ENCODE measurements at regions not wholly inside any gene's neighbourhood (a gene's known extent, or its start where the extent isn't known, plus 50 kb on each side); places are given as distances from the start of the nearest gene placed in this dataset.

DNA sequence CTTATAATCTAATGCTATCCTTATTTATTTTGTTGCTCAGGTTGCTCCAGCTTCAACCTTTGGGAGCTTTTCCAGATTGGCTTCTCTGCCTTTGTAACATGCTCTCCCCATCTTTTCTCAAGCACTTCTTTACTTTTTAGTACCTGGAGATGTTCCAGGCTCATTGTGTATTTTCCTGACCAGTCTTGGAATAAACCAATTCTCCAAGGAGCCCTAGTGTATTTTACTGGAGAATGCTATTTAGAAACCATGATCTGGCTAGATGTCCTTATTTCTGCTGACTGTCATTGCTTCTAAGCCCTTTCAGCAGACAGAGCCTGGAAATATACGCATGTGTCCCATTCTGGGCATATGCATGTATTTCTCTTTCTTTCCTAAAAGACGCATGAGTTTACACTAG, 95.7 kb downstream of the EMX2 start:
- no peak for DNase-seq (ENCODE audit: low read depth)

DNA sequence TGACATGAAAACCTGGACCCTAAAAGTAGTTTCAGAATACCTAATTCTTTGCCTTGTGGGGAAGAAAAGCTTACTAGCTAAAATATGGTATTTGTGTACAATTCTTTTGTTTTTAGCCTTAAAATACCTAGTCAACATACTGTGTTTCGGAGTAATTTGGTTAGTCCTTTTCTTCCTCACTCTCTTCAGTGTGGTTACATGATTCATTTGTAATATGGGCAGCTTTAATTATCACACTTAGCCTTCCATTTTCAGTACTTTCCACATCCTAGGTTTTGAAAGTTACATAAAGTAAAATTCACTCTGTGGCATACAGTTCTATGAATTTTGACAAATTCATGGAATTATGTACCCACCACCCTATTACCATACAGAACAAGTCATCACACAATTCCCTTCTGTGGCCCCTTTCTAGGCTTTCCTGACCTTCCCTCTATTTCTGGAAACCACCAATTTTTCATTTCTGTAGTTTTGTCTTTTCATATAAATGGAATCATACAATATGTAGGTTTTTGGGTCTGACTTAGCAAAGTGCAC, 96.2 kb downstream of the EMX2 start:
- DNase-seq (ENCODE audit: low read depth), result no peak

DNA sequence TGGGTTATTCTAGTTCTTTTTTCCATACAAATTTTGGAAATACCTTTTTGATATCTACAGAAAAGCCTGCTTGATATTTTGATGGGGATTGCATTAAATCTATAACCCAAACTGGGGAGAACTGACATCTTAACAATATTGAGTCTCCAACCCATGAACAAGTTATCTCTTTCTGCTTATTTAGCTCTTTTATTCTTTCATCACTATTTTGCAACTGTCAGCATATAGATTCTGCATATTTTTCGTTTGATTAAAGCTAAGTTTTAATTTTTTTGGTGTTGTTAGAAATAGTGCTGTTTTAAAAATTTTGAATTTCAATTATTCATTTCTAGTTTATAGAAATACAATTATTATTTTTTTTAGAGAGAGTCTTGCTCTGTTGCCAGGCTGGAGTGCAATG, 97.9 kb downstream of the EMX2 start:
- no peak for DNase-seq (ENCODE audit: low read depth)

DNA sequence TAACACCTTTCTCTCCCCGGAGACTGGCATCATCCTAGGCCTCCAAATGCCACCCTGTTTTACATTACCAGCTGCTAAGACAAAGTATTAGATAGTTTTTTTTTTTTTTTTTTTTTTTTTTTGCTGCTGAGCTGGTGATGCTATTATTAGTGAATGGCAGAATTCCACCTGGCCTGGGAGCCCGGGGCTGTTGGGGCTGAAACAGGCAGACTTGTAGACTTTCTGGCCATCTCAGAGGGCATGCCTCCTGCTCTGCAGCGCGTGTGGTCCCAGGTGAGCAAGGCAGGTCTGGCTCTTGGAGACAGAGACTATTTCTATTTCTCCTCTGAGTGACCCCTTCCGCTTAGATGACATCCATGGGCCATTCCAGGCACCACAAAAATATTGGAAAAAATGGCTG, 104.2 kb downstream of the EMX2 start:
- DNase-seq (ENCODE audit: low read depth), result no peak

DNA sequence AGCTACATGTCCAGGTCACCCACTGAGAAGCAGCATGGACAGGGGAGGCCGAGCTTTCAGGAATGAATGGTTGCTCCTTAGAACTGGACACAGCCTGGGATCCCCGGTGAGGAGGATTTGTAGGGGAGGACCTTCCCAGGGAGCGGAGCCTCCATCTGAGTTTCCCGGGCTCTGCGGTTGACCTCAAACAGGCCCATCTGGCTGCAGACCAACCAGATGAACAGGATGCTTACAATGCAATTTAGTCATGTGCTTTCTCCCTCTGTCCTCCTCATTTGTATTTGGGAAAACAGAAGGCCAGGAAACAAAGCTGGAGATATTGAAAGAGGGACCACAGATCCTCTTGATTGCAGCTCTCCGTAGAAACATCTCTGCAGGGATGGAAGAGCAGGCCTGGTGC, 104.8 kb downstream of the EMX2 start:
- DNase-seq (ENCODE audit: low read depth), result no peak

DNA sequence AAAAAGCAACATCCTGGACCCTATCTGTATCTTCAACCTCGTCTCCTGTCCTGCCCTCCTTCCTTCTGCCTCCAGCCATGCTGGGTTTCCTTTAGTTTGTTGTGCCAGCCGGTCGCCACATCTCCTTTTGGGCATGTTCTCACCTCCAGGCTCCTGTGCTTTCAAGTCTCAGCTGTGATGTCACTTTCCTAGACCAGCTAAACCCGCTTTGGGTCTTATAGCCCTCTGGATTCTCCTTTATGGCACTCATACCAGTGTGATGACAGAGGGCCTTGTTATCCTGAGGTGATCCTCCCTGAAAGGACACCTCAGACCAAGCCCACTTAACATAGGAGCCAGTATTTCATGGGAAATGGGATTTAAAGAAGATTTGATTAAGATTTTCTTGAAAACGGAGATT, 108.6 kb downstream of the EMX2 start:
- DNase-seq (ENCODE audit: low read depth), result no peak

DNA sequence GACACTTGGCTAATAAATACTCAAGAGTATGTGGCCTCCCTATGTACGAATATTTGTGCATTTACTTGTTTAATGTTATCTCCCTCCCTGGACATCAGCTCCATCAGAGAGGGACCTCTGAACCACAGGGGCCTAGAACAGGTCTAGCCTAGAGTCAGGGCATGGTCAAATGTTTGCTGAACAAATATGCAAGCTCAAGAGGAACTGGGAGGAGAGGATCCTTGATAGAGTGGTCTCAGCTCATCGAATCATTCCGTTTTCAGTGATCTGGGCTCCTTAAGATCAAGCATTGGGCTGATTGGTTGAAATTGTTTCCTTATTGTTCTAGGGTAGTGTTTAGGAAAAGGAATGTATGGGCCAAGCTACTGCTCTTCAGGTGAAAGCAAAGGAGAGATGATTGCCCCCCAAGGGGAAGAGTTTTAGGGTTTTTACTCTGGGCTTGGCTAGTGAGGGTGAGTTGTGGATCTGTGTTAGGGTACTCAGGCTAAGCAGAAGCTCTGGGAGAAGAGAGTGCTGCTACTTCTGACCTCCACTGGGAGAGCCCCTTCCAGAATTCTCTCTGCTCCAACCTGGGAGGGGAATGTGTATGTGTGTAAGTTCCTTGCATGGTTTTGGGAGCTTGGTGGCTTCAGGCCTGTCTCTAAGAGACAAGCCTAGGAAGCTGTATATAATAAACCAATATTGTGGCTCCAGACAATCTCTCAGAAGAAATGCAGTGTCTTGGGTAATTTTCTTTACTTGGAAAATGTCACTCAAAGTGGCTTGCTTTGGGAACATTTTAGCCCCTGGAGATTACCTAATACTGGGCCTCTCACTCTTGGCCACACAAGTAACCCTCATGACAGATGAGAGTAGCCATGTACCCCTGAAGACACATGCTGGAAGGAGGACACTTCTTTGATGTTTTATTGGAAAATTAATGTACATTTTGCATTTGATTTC, 110.0 kb downstream of the EMX2 start:
- DNase-seq (ENCODE audit: low read depth), result no peak

DNA sequence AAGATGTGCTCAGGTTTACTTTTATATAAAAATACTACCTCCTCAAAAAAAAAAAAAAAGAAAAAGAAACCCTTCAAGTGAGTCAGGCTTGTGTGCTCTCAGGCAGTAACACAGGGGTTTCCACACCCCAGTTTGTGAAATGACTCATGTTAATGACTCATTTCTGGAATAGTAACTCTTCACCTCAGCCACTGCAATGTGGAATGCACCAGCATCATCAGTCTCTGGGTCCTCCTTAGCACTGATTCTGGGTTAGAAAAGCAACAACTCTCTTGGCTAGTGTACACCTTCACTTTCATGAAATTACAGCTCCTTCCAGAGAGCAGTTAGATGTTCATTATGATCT, 110.6 kb downstream of the EMX2 start:
- DNase-seq (ENCODE audit: low read depth), result peak; percentile 12

DNA sequence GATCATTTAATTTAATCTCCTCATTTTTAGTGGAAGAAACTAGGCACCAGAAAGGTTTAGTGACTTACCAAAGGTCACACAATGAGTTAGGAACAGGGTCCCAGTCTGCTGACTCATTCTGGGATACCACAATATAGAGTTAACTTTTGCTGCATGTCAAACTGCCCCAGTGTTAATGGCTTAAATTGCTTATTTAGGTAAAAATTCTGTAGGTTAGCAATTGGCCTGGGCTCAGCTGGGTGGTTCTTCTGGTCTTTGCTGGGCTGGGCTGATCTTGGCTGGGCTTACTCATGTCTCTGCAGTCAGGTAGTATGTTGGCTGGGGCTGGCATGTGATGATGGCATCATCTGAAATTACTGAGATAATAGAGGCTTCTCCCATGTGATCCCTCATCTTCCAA, 111.6 kb downstream of the EMX2 start:
- DNase-seq (ENCODE audit: low read depth), result no peak

DNA sequence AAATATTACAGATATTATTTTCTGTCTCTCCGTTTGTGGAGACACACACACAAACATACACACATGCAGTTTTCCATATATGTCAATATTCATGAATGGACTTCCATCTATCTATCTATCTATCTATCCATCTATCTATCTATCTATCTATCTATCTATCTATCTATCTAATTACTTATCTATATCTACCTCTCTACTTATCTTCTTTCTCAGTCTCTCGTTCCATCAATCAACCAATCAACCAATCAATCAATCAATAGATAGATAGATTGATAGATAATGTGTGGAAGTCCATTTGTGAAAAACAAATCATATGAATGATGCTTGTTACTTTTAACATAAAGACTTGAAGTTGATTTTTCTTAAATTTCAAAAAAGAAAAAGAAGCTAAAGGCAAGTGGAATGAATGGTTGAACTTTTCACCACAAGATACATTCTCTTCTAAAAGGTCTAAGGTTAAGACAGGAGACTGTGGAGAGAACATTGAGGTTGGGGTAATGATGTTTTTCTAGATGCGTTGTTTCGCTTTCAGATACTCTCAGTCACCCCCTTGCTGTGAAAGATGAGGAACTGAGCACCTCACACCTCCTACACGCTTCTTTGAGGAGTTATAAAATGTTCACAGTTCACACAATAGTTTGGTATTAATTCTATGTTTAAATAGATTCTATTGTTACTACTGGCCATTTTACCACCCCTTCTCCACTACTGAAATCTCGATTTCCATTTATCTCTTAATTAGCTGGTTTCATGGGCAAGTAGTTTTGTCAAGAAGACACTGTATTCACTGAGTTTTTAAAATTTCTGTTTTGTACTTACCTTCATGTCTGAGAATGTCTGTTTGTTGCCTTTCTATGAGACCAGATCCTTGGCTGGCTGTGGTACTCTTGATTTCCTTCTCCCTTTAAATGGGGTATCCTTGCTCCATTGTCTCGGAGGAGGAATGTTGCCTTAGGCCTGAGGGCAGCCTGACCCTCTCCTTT, 114.1 kb downstream of the EMX2 start:
- DNase-seq (ENCODE audit: low read depth), result no peak

DNA sequence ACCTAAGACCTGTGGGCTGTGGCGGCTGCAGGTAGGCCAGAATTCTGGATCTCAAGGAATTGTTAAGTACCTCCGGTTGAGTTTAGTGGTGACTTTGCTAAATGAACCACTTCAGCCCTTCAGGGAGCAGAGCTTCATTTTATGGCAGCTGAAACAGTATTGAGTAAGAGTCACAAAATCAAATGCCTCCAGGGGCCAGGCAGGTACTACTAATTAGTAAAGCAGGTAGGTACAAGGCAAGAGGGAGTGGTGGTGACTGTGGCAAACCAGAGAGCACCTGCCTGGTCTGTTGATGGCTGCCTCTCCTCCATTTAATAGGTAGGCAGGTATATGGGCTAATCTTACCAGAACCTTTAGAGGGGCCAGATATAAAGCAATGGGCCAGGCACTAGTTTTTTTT, 118.8 kb downstream of the EMX2 start:
- DNase-seq (ENCODE audit: low read depth), result no peak

DNA sequence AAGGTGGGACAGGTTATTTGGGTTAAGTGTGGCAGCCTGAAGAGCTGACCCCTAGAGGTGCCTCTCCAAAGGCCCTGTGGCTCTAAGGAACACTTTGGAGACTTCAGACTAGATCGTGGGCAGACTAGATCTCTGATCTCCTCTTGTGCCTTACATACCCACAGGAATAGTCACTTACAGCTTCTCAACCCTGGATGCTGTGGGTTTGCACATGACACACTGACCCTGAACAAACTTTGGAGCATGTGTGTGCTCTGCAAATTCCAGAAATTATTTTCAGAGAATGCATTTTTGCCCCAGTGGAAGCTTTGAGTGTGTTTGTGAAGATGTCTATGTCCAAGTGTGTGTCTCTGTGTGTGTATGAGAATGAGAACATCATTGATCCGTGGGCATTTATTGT, 119.6 kb downstream of the EMX2 start:
- no peak for DNase-seq (ENCODE audit: low read depth)

DNA sequence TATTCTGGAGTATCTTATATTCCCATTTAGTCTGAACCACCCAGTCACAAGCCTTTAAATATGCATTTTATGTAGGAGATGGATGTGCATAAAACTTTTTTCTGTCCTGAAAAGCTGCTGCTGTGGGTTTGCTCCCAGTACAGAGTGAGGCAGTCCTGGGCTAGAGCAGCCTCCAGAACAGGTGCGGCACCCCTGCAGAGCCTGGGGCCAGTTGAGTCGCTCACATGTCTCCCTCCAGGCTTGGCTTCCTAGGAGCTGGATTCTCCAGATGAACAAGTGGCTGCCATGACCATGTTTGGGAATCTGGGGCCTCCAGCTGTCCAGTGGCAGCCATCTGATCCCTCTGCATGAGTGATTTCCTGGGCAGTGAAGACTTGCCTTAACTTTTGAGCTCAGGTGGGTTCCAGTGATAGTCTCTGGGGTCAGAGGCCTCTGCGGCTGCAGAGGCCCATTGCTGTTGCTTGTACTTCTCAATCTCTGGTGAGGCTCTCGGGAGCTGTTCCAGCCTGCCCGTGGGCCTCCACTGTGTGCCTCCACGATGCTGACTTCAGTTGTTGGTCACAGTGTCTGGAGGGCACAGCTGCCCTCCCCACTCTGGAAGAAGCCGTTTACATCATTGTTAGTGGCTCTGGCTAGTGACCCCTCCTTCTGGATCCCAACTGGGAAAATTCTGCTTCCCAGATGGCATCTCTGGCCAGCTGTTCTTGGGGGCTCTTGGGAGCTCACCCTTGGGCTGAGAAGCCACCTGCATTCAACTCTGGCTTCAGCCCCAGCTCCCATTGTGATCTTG, 120.4 kb downstream of the EMX2 start:
- DNase-seq (ENCODE audit: low read depth), result no peak

DNA sequence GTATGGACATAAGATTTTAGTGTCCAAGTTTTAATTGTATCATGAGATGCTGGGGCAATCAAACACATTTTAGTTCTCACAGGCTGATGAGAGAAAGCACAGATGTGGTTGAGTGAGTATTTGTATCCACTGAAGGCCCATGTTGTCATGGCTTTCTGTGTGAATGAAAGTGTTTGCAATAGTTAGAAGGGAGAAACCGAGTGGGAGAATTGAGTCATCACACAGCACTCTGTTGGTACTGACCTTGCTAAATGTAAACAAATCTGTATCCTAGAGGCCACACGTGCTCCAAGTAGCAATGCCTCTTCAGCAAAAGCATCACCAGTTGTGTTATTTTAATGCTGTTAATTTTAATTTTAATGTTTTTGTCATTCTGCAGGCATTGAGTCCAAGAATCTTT, 121.2 kb downstream of the EMX2 start:
- DNase-seq (ENCODE audit: low read depth), result no peak

DNA sequence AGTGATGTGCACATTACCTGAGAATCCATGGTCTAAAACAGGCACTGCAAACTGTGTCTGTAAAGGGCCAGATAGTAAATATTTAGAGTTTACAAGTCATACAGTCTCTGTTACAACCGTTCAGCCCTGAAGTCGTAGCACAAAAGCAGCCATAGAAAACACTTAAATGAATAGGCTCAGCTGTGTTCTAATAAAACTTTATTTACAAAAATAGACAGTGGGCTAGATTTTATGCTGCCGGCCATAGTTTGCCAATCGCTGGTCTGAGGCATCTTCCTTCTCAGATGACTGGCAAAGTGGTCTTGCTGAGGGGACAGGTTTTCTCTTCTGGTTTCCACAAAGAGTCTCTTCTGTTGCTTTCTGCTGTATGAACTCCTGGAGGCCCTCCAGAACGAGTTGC, 121.7 kb downstream of the EMX2 start:
- DNase-seq (ENCODE audit: low read depth), result no peak

DNA sequence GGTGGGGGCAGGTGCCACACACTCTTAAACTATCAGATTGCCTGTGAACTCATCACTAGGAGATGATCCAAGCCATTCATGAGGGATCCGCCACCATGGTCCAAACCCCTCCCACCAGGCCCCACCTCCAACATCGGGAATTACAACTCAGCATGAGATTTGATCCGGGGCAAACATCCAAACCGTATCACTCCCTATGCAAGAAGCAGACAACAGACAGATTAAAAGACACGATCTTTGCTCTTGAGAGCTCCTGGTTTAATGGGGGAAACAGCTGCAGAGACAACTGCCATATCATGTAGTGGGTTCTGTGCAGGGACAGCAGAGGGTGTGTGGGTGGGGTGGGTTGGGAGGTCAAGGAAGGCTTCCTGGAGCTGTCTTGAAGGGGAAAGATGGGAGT, 123.6 kb downstream of the EMX2 start:
- no peak for DNase-seq (ENCODE audit: low read depth)

DNA sequence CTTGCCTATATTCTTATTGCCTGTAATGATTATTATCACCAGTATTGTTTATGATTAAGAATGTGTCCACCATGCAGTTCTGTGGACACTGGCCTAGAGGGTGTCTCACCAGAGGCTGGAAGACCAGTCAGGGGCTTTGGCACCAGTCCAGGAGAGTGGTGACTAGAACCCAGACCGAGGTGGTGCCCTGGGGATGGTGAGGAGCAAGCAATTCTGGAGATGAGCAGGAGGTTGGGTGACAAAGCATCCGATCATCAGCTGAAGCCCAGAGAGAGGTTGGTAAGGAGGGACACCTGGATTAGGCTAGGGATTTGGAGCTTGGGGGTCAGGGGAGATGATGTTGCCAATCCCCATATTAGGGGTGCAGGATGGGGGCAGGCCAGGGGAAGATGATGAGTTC, 124.4 kb downstream of the EMX2 start:
- DNase-seq (ENCODE audit: low read depth), result no peak

DNA sequence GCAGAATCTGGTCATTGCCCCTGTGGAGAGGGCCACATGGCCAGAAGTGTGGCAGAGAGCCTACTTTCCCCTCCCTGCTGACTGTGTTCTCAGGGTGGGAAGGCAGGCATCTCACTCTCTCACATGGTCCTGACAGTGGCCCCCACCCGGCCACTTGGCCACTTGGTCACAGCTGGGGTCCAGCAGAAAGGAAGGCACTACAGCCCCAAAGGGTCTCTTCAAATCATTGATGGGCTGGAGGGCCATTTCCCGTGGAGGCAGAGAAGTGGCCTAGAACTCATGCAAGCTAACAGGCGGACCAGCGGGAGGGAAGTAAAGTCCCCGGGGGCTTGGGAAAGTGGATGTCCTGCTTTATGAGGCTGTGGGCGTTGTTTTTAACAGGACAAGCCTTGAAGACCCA, 125.3 kb downstream of the EMX2 start:
- DNase-seq (ENCODE audit: low read depth), result no peak

DNA sequence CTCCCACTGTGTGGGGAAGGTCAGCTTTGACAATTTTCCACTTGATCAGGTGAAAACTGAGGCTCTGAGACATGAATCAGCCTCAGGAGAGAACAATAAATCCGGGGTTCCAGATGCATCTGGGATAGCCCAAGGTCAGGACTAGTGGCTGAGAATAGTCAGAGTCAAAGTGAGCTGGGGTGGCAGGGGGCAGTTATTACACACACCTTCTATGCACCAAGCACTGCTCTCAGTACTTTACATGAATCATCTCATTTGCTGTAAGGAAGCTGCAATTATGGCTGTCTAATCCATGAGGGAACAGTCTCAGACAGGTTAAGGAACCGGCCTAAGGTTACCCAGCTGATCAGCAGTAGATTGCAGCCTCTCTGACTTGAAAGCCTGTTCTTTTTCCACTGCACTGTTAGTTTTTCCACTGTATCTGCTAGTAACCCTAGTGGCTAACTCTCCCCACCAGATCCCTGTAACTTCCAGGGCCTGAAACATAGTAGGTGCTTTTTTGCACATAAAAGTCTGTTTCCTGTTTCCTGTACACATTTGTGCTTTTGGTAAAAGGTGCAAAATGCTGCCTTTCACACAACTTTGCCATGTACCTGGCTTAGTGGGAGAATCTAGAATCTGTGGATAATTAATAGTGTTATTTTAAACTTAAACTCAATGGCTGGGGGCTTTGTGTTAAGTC, 125.9 kb downstream of the EMX2 start:
- no peak for DNase-seq (ENCODE audit: low read depth)

DNA sequence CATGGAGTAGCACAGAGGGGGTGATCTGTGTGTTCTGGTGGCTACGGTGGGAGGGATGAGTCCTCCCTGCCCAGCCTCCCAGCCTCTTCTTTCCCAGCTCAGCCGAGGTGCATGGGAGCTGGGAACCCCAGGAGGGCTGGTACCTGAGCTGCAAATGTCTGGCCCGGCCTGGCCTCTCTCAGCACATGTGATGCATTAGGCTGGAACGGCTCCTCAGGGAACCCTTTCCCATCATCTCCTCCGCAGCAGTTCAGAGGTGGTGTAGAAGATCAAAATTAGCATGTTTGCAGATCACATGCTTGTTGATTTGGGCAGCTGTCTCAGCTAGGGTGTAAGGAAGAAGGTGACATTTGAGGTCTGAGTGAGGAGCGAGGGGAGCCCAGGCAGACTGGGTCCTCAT, 126.6 kb downstream of the EMX2 start:
- DNase-seq (ENCODE audit: low read depth), result no peak

DNA sequence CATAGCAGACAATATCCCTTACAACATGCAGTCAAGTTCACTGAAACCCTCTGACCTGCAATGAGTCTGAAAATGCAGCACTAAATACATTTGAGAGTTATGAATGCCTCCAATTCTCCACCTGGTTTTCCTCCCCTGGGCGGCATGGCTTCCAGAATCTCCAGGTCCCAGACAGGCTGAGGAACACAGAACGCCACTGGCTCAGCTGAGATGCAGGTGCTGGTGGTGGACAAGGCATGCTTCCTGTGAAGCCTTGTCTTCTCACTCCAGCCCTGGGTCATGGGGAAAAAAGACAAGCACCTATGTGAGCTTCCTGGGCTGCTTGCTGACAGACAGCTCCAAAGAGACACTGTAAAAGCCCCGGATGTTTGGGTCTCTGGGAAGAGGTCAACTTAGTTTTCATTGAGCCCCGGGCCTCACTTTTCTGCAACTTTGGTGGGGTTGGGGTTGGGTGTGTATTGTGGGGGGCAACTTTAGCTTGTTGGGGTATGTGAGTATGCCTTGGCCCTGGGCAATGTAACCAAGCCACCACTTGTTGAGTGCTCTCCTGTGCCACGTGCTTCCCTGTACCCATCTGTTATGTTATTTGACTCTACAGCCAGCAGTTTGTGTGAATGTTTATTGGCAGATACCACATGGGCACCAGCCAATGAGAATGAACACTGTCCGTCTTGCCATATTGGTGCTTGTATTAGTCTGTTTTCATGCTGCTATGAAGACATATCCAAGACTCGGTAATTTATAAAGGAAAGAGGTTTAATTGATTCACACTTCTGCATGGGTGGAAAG, 127.8 kb downstream of the EMX2 start:
- DNase-seq (ENCODE audit: low read depth), result no peak

All from activated T-cell treated with anti-CD3 and anti-CD28 coated beads for 48 hours (primary cell).